ENCODE measurements at regions not wholly inside any gene's neighbourhood (a gene's known extent, or its start where the extent isn't known, plus 50 kb on each side); places are given as distances from the start of the nearest gene placed in this dataset.

DNA sequence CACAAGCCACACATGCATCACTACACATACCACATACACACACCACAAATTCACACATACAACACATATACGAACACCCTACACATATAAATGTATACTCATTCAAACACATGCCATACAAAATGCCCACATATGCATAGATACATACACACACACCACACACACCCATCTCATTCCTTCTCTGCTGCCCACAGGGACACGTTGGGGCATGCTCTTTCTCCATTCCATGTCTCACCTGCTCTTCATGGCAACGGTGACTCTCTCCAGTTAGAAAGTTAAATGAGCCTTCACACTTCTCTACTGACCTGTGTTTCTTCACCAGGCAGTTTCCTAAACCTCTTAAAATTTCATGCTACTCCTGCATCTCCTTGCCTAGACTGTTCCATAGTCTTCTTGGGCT, 1194.8 kb downstream of the BCL11B start:
- DNase-seq: no peak

DNA sequence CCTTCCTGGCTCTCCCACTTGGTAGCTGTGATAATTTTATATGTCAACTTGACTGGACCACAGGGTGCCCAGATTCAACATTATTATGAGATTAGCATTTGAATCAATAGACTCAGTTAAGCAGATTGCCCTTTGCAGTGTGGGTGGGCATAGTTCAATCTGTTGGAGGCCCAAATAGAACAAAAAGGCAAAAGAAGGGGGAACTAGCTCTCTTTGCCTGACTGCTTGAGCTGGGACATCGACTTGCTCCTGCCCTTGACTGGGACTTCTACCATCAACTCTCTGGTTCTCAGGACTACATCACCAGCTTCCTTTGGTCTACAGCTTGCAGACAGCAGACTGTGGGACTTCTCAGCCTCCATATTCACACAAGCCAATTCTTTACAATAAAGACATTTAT, 1189.2 kb downstream of the BCL11B start:
- DNase-seq: no peak

DNA sequence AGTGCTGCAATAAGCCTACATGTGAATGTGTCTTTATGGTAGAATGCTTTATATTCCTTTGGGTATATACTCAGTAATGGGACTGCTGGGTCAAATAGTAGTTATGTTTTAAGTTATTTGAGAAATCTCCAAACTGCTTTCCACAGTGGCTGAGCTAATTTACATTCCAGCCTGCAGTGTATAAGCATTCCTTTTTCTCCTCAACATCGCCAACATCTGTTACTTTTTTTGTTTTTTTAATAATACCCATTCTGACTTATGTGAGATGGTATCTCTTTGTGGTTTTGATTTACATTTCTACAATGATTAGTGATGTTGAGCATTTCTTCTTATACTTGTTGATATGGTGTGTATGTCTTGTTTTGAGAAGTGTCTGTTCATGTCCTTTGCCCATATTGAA, 1186.2 kb downstream of the BCL11B start:
- DNase-seq: no peak

DNA sequence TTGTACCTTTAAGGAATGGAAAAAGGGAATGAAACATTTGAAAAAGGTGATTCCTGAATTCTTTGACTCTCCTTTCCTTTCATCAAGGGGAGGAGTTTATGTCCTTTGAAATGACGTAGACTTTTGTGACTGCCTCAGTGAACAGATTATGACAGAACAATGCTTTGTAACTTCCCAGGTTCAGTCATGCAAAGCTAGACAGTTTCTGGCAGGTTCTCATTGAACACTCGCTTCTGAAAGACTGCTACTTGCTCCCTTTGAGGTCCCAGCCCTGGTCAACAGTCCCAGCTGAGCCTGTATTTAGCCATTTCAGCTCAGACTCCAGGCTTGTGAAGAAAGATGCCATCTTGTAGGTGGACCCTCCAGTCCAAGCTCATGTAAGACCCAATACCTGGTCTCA, 1178.9 kb downstream of the BCL11B start:
- DNase-seq: no peak

DNA sequence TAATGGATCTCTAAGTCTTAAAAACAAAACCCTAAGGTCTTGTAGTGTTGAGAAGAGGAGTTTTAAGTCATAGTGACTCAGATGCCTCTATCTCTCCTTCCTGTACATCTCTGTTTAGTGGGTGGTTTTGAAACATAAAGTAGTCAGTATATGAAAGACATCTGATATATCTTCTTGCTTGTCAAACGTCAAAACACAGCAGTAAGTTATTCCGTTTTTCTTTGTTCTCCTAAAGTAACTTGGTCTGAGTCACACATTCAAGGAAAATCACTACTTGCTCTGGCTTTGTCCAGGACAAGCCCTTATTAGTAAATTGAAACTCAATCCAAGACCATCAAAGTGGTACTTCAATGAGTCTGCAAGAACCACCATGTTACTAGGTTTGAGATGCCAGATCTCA, 1172.5 kb downstream of the BCL11B start:
- no peak for DNase-seq

DNA sequence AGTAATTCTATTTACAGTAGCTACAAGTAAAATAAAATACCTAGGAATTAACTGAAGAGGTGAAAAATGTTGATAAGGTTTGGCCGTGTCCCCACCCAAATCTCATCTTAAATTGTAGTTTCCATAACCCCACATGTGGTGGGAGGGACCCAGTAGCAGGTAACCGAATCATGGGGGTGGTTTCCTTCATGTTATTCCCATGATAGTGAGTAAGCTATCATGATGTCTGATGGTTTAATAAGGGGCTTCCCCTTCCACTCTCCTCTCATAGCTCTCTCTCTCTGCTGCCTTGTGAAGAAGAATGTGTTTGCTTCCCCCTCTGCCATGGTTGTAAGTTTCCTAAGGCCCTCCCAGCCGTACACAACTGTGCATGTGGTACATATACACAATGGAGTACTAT, 1170.7 kb downstream of the BCL11B start:
- DNase-seq: no peak

DNA sequence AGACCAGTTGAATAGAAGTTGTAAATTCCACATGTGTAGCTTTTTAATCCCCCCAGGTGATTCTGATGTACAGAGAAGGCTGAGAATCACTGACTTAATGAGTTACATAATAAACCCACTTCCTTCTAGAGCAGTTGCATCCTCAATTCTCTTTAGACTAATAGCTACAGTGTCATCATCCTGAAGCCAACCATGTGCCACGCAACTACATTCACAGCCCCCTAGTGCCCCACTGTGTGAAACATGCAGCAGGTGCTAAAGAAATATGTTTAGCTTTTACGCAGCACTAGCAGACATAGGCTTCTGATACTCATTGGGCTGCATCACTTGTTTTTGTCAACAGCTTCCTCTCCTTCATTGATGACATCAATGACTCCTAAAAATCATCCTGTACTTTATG, 1168.3 kb downstream of the BCL11B start:
- DNase-seq: no peak

DNA sequence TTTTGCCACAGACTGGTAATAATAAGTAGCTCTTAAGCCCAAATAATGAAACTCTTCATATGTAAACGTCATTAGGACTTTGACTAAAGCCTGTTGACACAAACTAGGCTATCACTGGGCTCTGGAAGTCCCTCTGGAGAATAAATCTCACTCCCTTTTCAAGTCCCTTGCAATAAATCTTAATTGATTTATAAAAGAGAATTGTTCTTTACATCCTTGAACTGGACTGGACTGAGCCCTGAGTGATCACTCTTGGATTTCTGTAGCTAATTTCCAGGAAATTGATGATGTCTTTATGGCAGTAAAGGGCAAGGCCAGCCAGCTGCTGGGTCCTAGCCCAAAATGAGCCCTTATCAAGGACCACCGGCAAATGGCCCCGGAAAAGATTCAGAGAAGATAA, 1162.7 kb downstream of the BCL11B start:
- no peak for DNase-seq

DNA sequence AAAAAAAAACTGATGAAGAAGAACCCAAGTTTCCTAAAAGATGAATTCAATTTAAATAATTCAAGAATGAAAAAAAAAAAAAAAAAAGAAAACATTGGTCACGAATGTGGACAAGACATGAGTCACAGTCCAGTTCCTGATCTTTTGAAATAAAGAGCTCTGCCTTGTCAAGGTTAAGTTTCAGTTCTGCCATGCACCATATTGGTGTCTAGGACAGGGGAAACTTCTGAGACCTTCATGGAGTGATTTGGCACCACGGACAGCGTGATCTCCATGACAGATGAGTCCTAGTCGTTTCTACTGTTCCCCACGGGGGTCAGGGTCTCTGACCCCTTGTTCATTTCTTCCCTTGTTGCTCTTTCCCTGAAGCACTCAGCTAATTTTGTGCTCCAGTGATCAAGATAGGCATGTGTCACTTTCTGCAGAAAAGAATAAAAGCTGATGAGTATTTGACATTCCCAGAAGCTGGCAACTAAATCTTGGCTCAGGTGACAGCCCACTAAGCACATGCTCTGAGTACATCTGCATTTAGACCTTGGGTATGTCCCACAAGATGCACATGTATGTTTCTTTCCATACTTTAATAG, 1159.7 kb downstream of the BCL11B start:
- no peak for DNase-seq

DNA sequence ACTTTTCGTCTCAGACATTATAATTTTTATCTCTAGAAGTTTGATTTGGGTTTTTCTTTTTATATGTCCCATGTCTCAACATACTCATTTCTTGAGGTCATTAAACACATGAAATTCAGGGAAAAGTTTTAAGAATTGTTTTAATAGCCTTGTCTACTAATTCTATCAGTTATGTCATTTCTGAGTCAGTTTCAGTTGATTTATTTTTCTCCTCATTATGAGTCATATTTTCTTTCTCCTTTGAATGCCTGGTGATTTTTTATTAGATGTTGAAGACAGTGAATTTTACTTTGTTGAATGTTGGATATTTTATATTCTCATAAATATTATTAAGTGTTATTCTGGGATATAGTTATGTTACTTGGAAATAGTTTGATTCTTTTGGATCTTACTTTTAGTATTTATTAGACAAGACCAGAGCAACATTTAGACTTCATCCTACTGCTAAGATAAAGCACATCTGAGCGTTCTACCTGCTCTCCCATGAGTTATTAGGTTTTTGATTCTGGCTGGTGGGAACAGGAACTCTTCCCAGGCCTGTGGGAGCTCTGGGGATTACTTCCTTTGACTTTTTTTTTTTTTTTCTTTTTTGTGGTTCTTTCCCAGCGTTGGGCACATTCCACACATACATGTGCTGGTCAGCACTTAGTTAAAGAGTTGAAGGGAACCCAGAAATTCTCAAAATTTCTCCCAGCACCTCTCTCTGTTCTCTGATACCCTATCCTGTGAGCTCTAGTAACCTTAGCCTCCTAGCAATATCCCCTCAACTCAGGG, 1157.7 kb downstream of the BCL11B start:
- no peak for DNase-seq

DNA sequence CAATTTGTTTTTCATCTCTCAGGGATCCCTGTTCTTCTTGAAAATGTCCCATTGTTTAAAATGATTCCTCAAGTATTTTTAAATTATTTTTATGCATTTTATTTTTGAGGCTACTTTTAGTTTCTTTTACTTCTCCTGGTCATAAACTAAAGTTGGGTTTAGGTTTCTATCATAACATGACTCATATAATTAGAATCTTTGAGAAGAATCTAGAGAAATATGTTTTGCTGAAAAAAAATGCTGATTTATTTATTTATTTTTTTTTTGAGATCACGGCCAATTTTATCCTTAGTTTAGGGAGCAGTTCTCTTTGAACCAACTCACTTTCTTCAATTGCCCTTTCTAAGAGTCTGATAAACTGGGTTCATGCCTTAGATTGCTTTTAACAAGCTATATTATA, 1157.1 kb downstream of the BCL11B start:
- no peak for DNase-seq

DNA sequence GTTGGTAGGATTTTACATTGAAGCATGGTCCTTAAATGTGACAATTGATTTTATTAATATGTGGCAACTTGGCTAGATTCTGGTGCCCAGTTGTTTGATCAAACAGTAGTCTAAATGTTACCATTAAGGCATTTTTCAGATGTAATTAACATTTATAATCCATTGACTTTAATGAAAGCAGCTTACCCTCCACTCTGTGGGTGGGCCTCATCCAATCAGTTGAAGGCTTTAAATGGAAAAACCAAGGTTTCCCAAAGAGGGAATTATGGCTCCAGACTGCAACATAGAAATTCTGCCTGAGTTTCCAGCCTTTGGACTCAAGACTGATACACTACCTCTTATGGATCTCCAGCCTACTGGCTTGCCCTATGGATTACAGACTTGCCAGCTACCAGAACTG, 1153.2 kb downstream of the BCL11B start:
- no peak for DNase-seq

DNA sequence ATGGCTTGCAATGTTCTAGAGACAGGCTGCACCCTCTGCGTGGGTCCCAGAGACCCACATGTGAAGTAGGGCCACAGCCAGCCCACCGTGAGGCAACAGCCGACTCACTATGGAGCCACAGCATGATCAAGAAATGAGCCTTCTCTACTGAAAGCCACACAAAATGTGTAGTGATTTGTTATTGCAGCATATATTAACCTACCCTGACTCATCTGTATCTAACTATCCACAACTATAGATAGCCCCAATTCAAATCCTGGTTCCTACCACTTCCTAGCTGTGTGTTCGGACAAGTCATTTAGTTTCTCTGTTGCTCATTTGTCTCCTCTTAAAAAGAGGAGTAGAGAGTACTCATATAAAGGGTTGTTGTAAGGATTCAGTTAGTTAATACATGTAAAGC, 1152.3 kb downstream of the BCL11B start:
- no peak for DNase-seq

DNA sequence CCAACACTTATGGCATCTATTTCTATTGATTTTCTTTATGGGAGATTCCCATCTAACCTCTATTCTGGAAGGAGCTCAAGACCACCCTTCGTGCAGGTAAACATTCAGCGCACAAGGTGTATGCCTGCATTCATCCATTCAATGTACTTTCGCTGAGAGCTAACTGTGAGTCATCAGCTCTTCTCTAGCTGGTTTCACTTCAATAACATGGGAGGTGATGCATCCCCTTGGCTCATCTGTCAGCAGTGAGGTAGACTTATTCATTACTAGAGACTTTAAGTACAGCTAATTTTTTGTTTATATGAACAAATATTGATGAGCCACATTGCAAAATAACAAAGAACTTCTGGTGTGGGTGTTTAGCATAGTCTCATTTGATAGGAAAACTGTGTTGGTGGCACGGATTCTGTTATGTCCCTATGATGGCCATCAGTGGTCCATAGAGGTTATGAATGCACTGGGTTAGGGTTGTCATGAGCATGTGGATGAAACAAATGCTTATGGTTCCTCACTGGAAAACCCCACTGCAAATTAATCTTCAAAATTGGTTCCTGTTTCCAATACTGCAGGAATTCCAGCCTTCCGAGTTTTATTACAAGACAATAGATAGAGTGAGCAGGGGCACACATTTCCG, 1151.0 kb downstream of the BCL11B start:
- no peak for DNase-seq

DNA sequence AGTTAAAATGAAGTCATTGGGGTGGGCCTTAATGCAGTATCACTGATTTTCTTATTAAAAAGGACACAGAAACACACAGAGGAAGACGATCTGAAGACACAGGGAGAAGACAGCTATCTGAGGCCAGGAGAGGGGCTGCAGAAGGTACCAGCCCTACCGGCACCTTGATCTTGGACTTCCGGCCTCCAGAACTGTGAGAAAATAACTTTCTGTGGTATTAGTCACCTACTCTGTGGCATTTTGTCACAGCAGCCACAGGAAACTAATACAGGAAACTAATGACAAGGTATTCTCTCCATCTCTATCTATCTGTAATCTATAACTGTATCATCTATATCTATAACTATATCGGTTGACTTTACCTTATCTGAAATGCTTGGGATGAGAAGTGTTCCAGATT, 1149.5 kb downstream of the BCL11B start:
- no peak for DNase-seq

DNA sequence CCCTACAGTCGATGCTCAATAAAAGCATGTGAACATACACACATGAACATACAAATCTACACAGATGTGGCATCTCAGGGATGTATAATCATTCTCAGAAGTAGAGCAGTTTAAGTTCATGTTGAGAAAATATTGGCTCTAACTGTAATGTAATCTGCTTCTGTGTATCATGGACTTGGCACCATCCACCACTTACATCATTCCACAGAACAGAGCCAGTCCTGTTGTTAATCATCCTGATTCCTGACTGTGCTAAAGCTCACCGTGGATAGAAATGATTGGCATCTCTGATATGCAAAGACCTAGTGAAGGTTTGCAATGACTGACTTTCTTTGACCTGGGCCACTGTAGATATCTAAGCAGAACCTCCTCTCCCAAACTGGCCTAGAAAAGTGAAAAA, 1141.3 kb downstream of the BCL11B start:
- DNase-seq: no peak

DNA sequence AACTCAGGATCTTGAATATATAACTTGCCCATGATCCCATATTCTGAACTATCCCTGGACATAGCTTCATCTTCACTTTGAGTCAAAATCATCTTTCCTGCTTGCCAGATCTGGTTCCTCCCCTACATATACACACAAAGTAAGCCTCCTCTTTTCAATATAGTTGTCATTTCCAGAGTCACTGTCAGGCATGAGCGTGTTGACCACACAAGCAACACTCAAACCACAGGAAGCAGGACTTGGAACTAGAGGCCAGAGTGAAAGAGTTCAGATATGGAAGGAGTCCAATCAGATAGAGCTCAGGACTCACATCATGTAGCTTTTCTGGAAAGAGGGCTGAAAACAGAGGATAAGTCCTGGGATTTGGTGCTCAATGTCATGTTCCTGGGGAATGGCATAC, 1140.6 kb downstream of the BCL11B start:
- DNase-seq: no peak

DNA sequence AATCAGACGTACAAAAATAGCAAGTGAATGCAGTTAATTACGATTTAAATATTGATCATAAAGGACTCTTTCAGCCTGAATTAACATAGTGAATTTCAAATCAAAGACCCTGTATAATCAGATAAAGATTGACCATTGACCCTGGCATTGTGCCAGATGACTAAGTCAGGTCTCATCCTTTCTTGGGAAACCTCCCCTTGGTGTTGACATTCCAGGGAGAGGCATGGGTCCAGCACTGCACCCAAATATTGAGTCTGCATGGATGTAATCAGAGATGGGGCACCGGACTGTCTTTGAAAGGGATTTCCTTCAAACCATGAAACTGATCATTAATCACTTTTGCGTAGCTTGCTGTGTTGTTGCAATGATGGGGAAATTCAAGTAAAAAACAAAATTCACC, 1138.2 kb downstream of the BCL11B start:
- no peak for DNase-seq

DNA sequence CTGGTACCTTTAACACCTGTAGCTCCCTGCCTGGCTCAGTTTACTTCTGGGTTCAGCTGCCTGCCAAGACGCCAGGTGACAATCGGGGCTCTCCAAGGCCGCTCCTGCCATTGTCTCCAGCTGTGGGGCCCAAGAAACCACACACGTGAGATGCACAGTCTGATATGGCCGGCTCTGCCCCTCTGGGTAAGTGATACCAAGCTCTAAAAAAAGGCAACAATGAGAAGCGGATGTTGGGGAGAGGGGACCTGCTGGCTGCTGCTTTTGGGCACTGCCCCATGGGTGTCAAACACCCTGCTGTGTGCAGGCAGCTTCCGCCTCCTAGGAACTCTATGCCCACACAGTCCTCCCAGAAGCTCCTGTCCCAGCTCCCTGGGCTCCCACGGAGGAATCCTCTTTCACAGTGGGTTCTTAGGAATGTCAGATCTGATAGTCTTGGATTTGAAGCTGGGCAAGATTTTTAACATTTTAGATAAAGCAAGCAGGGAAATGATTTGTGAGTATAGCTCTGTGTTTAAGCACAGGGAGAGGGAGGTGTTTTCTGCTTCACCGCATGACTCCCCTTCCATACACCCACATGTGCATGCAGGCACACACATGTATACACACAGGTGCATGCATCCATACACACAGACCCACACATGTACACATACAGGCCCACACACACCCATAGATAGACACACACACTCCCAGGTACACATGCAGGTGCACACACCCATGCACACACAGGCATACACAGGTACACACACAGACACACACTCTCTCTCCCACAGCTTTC, 1135.8 kb downstream of the BCL11B start:
- DNase-seq: no peak

DNA sequence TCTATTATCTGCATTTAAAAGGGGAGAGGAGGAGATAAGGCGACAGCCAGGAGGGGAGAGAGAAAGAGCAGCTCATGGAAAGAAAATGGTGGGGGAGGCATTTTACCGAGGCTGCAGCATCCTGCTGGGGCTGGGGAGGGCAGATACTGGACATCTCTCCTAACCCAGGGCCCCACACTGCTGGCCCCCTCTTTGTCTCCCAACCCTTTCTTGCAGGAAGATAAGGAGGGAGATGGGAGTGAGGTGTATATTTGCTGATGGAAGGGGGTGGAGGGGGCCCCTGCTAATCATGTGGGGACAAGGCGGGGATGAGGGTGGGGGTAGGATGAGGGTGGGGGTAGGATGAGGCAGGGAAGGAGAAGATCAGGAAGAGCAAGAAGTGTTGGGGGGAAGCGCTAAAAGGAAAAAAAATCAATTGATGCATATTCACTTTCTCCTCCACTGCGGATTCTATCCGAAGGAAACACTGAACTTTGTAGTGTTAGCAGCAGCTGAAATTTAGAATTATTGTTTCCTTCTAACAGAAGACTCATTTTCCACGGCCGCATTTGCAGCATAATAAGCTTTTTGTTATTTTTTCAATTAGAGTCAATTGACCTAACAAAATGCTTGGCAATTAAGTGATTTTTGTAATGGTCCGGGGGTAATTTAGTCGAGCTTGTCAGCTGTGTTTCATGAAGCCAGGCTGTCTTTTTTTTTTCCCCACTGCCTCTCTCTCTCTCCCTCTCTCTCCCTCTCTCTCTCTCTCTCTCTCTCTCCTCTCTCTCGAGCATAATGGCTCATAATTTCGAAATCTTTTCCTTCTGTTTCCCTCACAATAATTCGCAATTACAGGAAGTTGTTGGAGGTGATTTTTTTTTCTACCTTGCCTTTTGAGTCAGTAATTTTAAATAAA, 1134.6 kb downstream of the BCL11B start:
- DNase-seq: no peak

DNA sequence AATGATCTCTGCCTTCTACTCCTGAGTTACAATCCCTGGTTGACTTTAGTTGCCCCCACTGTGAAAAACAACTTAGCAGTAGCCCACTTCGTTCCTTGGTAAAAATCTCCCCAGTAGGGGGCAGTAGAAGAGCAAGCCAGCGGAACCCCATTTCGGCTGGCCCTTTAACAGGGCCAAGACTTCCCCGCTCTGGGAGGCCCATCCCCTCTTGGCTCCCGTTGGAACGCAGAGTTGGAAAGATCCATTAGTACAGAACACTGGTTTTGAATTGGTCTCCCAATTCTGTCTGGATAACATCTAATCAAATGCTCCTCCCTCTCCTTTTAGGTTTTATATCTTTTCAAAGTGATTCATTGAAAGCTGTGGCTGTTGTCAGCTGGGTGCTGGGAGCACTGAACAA, 1133.3 kb downstream of the BCL11B start:
- peak; percentile 41 for DNase-seq

DNA sequence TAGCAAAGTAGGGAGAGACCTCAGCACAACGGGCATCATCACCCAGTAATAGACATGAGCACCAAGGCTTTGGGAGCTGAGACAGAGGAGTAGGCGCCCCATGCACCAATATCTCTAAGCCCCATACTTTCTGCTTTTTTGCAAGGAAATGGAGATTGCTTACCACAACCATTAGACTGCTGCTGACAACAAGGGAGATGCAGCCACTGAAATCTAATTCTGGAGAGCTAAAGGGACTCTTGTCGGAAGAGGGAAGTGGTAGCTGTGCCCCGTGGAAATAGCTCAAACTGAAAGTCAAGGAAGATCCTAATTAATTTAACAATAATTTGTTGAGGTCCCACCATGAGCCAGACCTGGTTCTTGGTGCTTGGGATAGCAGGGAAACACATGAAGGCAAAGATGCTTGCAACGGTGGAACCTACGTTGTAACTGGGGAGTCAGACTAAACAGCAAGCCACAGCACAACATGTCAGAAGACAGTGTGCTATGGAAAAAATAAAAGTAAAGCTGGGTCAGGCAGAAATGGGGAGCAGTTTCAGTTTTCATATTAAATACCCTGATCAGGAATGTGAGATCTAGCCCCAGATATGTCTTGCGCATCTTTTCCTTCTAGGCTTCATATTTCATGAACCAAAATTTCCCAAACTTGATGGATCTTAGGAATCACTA, 1131.0 kb downstream of the BCL11B start:
- DNase-seq: no peak
